PC-9 (cell line): ENCODE measurements at regions not wholly inside any gene's neighbourhood (a gene's known extent, or its start where the extent isn't known, plus 50 kb on each side); places are given as distances from the start of the nearest gene placed in this dataset.

Experiments used
- CTCF ChIP-seq: fragments of 200-600 bp; sonication (generic); conservative IDR thresholded peaks from 2 replicates; pipeline ENCODE4 v1.6.1; 2017; ENCODE audit warnings: mixed run types, antibody characterized with exemption, mild to moderate bottlenecking, moderate library complexity
- EZH2 ChIP-seq: fragments of 200-600 bp; sonication (generic); IDR thresholded peaks from 2 replicates; pipeline ENCODE4 v1.8.0; 2017; ENCODE audit warnings: antibody characterized with exemption, low read depth

GRCh38 chr14:98101323-98101722 is 1170.7 kb downstream of the BCL11B start:
- TF ChIP-seq CTCF = no peak
- TF ChIP-seq EZH2 = no peak
